Lower leg skin (tissue), 3 donors: ENCODE measurements at regions not wholly inside any gene's neighbourhood (a gene's known extent, or its start where the extent isn't known, plus 50 kb on each side); places are given as distances from the start of the nearest gene placed in this dataset.

Experiments used
- CTCF ChIP-seq, 3 donors: fragments of 450-650 bp; IDR thresholded peaks; one replicate each; pipeline ENCODE4 v1.5.1; 2016; ENCODE audit warnings: antibody characterized with exemption in 3 of 3, mild to moderate bottlenecking in 3 of 3, moderate library complexity in 2 of 3
- POLR2A ChIP-seq, 2 donors: fragments of 450-650 bp; IDR thresholded peaks; one replicate each; pipeline ENCODE4 v1.6.1; 2016 to 2017; ENCODE audit warnings: antibody characterized with exemption in 2 of 2, mild to moderate bottlenecking in 1 of 2, moderate library complexity in 1 of 2

- TF ChIP-seq CTCF (IDR thresholded peaks at IDR 0.05): no peak
- no peak for TF ChIP-seq POLR2A (IDR thresholded peaks at IDR 0.05)
These were observed 213.4 kb downstream of the ZFP36L2 start for GRCh38 chr2:43012966-43013365.
